ENCODE measurements at regions not wholly inside any gene's neighbourhood (a gene's known extent, or its start where the extent isn't known, plus 50 kb on each side); places are given as distances from the start of the nearest gene placed in this dataset.
"Not testable (repeated sequence)": the region's sequence is repeated elsewhere in the genome, so short reads cannot be mapped to it uniquely, and the experiment has no call there.

DNA sequence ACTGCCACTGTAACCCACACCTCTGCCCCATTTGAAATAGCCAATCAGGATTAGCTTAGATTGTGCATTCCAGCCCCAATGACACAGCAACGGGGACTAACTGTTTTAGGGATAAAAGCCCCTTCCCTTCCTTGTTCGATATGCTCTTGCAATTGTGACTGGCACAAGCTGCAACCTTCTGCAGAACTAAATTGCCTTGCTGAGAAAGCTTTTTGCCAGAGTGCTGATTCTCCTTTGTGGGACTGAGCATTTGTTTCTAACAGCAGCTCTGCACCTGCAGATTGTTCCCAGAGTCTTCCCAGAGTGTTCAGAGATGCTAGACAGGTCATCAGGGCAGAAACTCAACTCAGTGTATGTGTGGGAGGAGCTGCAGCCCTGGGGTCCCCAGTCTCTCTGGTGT lies 115.8 kb downstream of the ZNF675 start:
- no peak overlapping the region for H3K27ac ChIP-seq (ENCODE audit: insufficient read length, low read depth, low read length)
- H3K4me2 ChIP-seq (ENCODE audit: insufficient read depth, insufficient read length, low read length): no peak overlapping the region
- H3K18ac ChIP-seq (ENCODE audit: insufficient read length, low read depth, low read length): no peak overlapping the region
- Mint-ChIP-seq H3K27ac (no peak overlapping the region), H3K9me3 (peaks cover 91 to 93% of the 10 kb centered on the region in 2 experiments), H3K4me1 (no peaks in the 10 kb centered on the region), H3K27me3 (ENCODE audit: low read depth) (peaks cover 3% of the 10 kb centered on the region; the same call in 1 of the 2 replicates), H3K36me3 (ENCODE audit: insufficient read depth in 1 of 3, low read depth in 3 of 3) (peaks cover 7 to 21% (median 13%) of the 10 kb centered on the region in 3 experiments; a peak in 6 of 7 replicates), H3K4me3 (no peak overlapping the region)
- H2BK20ac ChIP-seq (ENCODE audit: low read depth, low read length, poor library complexity, severe bottlenecking): no peak overlapping the region
- H3K56ac ChIP-seq (ENCODE audit: insufficient read length, low read depth, low read length): no peak overlapping the region
- H2BK12ac ChIP-seq (ENCODE audit: insufficient read length, low read depth, low read length): no peak overlapping the region
- H3K23ac ChIP-seq (ENCODE audit: insufficient read length, low read depth, low read length): no peak overlapping the region
- no peak for DNase-seq
- no peak overlapping the region for H3K14ac ChIP-seq (ENCODE audit: insufficient read depth, low read length)
- no peaks in the 10 kb centered on the region for H4K20me1 ChIP-seq (ENCODE audit: control insufficient read depth, insufficient read depth, insufficient read length)
- no peak overlapping the region for H4K5ac ChIP-seq (ENCODE audit: insufficient read length, low read depth, low read length)
- no peak overlapping the region for H4K8ac ChIP-seq (replicated peaks; ENCODE audit: insufficient read length, low read depth, low read length)
- H2BK120ac ChIP-seq (ENCODE audit: low read depth, low read length, poor library complexity, severe bottlenecking): no peak overlapping the region
- no peak overlapping the region for H4K91ac ChIP-seq (ENCODE audit: insufficient read length, low read depth, low read length)
- H3K4me1 ChIP-seq (ENCODE audit: insufficient read depth, low read length): no peaks in the 10 kb centered on the region
- H3K4ac ChIP-seq (ENCODE audit: low read depth, low read length): no peak overlapping the region
- no peaks in the 10 kb centered on the region for H3K27me3 ChIP-seq (ENCODE audit: insufficient read depth, low read length)
- H3K9me3 ChIP-seq (ENCODE audit: control insufficient read depth, low read depth, low read length): peaks cover 33% of the 10 kb centered on the region
- no peak overlapping the region for H3K9ac ChIP-seq (ENCODE audit: extremely low read depth, insufficient read length, low read length)
- no peak overlapping the region for H2AK5ac ChIP-seq (ENCODE audit: insufficient read length, low read length)
- H3T11ph ChIP-seq (ENCODE audit: low read length): no peak overlapping the region
- no peaks in the 10 kb centered on the region for H3K23me2 ChIP-seq (ENCODE audit: insufficient read length, low read depth, low read length, poor library complexity, severe bottlenecking)
- H3K79me2 ChIP-seq (ENCODE audit: insufficient read depth, low read length): no peaks in the 10 kb centered on the region
- no peaks in the 10 kb centered on the region for H3K79me1 ChIP-seq (ENCODE audit: insufficient read depth, low read depth, low read length, poor library complexity, severe bottlenecking)
- H2AFZ ChIP-seq (ENCODE audit: low read length): no peak overlapping the region
- TF ChIP-seq, protein P1, sequence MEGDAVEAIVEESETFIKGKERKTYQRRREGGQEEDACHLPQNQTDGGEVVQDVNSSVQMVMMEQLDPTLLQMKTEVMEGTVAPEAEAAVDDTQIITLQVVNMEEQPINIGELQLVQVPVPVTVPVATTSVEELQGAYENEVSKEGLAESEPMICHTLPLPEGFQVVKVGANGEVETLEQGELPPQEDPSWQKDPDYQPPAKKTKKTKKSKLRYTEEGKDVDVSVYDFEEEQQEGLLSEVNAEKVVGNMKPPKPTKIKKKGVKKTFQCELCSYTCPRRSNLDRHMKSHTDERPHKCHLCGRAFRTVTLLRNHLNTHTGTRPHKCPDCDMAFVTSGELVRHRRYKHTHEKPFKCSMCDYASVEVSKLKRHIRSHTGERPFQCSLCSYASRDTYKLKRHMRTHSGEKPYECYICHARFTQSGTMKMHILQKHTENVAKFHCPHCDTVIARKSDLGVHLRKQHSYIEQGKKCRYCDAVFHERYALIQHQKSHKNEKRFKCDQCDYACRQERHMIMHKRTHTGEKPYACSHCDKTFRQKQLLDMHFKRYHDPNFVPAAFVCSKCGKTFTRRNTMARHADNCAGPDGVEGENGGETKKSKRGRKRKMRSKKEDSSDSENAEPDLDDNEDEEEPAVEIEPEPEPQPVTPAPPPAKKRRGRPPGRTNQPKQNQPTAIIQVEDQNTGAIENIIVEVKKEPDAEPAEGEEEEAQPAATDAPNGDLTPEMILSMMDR (conservative IDR thresholded peaks at IDR 0.05): no peak
- no CpG with 5 or more reads among the region's 2 CpGs for WGBS (ENCODE audit: extremely low coverage, insufficient read length, low lambda C conversion rate)
- H2BK5ac ChIP-seq (ENCODE audit: insufficient read length, low read length): no peak overlapping the region
- no peak overlapping the region for H2BK15ac ChIP-seq (ENCODE audit: low read depth, low read length)

DNA sequence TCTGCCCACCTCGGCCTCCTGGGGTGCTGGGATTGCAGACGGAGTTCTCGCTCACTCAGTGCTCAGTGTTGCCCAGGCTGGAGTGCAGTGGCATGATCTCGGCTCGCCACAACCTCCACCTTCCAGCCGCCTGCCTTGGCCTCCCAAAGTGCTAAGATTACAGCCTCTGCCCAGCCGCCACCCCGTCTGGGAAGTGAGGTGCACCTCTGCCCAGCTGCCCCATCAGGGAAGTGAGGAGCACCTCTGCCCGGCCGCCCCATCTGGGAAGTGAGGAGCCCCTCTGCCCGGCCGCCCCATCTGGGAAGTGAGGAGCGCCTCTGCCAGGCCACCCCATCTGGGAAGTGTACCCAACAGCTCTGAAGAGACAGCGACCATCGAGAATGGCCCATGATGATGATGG lies 118.9 kb downstream of the ZNF675 start:
- not testable (repeated sequence) for H2BK5ac ChIP-seq (ENCODE audit: insufficient read length, low read length); H3K79me2 ChIP-seq (ENCODE audit: insufficient read depth, low read length); H3K4me2 ChIP-seq (ENCODE audit: insufficient read depth, insufficient read length, low read length); H2BK120ac ChIP-seq (ENCODE audit: low read depth, low read length, poor library complexity, severe bottlenecking); H3K56ac ChIP-seq (ENCODE audit: insufficient read length, low read depth, low read length); H3K23me2 ChIP-seq (ENCODE audit: insufficient read length, low read depth, low read length, poor library complexity, severe bottlenecking); H3K9ac ChIP-seq (ENCODE audit: extremely low read depth, insufficient read length, low read length); H2BK15ac ChIP-seq (ENCODE audit: low read depth, low read length); DNase-seq; H3T11ph ChIP-seq (ENCODE audit: low read length); H3K79me1 ChIP-seq (ENCODE audit: insufficient read depth, low read depth, low read length, poor library complexity, severe bottlenecking); H3K27ac Mint-ChIP-seq; H3K4ac ChIP-seq (ENCODE audit: low read depth, low read length); H3K27me3 Mint-ChIP-seq (ENCODE audit: low read depth); H4K91ac ChIP-seq (ENCODE audit: insufficient read length, low read depth, low read length); H3K4me1 ChIP-seq (ENCODE audit: insufficient read depth, low read length); H4K5ac ChIP-seq (ENCODE audit: insufficient read length, low read depth, low read length); H3K23ac ChIP-seq (ENCODE audit: insufficient read length, low read depth, low read length); H2BK12ac ChIP-seq (ENCODE audit: insufficient read length, low read depth, low read length); H3K14ac ChIP-seq (ENCODE audit: insufficient read depth, low read length); H2AFZ ChIP-seq (ENCODE audit: low read length); H2BK20ac ChIP-seq (ENCODE audit: low read depth, low read length, poor library complexity, severe bottlenecking); H3K4me1 Mint-ChIP-seq; H2AK5ac ChIP-seq (ENCODE audit: insufficient read length, low read length); H3K27ac ChIP-seq (ENCODE audit: insufficient read length, low read depth, low read length); H3K4me3 Mint-ChIP-seq; H4K20me1 ChIP-seq (ENCODE audit: control insufficient read depth, insufficient read depth, insufficient read length); H3K27me3 ChIP-seq (ENCODE audit: insufficient read depth, low read length); H3K18ac ChIP-seq (ENCODE audit: insufficient read length, low read depth, low read length); H4K8ac ChIP-seq (replicated peaks; ENCODE audit: insufficient read length, low read depth, low read length)
- H3K9me3 ChIP-seq (ENCODE audit: control insufficient read depth, low read depth, low read length): peaks cover 60% of the 10 kb centered on the region
- no CpG with 5 or more reads among the region's 15 CpGs for WGBS (ENCODE audit: extremely low coverage, insufficient read length, low lambda C conversion rate)
- Mint-ChIP-seq H3K36me3 (ENCODE audit: insufficient read depth in 1 of 3, low read depth in 3 of 3) (peaks cover 7 to 40% (median 26%) of the 10 kb centered on the region in 3 experiments; a peak in 6 of 7 replicates), H3K9me3 (peaks cover 95 to 96% of the 10 kb centered on the region in 2 experiments)

Measured in H9 (cell line).